AG20443 (cell line): ENCODE measurements at regions not wholly inside any gene's neighbourhood (a gene's known extent, or its start where the extent isn't known, plus 50 kb on each side); places are given as distances from the start of the nearest gene placed in this dataset.

Source experiments
- DNase-seq: peaks from one replicate; pipeline ENCODE4 v3.0.0; 2012; ENCODE audit warnings: low spot score, mixed read lengths

GRCh38 chr3:168292296-168292695 is 196.6 kb upstream of the GOLIM4 start:
- DNase-seq, result no peak

DNA sequence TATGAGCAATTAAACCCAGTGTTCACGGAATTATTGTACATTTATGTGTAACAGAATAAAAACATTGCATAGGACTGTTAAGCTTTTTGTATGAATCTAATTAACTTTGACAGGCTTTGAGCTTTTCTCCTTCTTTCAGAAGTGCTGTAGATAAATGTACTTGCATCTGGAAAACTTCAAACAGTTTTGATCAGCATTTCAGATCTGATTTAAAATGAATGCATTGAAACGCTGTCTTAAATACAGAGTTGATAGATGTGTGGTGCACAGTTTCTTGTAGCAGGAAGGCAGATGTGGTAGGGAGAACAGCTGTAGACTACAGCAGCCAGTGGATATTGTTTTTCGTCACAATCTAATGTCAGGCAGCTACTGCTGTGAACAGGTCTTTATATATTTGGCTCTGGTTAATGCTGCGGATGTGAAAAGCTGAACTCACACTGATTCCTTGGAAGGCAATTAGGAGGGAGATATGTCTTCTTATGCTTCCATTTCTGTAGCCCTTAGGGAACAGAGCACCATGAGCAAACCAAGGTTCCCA is 193.8 kb upstream of the GOLIM4 start:
- no peak for DNase-seq

DNA sequence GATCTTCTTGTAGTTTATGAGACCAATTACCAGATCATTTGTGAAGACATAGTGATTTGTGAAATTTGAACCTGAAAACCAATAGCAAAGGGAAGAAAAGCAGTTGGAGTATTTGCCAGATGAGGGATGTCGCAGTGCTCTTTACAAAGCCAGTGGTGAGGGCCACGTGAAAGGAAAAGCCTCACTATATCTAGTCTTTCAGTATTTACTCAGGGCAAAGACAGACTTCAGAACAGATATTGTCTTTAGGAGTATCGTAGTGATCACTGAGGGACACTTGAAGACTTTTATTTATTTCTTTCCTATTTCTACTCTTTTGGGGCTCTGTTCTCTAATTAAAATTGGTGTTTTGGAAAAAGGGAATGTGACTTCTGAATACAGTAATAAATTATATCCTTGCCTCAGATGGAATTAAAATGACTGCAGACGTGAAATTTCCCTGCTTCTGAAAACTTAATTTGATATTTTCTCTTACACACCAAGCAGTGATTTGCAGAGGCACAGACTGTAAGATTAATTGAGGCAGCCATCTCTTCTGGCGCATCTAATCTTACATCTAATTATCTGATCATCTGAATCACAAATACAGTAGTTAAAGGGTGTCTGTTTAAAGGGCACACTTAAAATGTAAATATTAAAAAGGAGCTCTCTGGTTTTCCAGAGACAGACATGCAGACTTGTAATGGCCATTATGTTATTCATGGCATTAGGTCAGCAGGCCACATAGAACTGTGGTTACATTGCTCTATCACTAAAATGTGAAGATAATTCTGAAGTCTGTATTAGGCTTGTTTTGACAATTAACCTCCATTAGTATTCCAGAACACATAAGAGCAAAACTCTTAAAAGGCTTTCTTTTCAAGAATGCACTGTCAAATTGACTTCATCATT is 193.0 kb upstream of the GOLIM4 start:
- DNase-seq, result no peak

- DNase-seq, result no peak
Measured at GRCh38 chr3:168285506-168285905, 189.8 kb upstream of the GOLIM4 start.

DNA sequence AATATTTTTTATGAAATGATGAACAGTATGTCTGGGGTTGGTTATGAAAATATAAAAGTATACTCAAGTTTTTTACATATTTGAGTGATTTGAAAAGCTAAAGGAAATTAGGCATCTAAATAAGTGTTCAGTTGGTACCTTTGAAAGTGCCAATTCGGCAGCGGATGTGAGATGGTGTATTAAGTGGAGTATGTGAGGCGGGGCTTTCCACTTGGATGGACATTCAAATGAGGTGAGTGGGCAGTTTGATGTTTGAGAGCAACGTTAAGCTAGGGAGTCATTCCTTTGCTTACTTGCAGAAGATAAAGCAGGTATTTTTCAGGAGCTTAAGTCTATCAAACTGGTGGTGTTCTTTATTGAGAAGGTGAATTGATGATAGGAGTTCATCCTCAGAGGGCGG is 189.0 kb upstream of the GOLIM4 start:
- no peak for DNase-seq

DNA sequence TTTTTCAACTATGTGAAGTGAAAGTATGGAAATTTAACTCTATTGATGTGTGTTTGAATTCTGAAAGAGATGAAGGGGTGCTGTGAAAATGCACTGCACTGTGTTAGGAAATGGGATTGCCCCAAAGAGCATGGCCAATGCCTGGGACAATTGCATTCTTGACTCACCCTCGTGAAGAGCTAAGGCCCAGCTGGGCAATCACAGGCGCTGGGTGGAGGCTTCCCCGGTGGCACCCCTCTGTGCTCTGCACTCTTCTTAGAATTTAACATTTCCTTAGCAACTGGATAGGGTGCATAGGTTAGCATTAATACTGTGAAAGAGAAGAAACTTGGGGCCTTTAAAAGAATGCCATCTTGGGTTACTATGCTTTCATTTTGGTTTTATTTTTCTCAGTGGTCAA is 179.9 kb upstream of the GOLIM4 start:
- no peak for DNase-seq

DNA sequence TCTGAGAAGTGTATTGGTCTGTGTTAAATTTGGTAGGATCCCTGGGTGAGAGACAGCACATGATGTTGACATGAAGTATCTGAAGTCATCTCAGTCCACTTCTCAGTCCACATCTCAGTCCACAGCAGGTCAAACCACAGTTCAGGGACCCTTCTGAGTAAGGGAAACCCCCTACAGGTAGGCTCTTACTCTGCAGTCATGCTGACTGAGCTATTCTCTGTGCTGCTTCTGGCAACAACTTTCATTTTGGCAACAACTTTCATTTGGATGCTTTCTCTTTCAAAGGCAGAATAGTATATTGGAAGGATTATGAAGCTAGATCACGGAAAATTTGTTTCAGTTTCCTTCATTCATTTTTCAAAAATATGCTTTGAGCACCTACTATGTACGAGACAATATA is 178.2 kb upstream of the GOLIM4 start:
- no peak for DNase-seq

DNA sequence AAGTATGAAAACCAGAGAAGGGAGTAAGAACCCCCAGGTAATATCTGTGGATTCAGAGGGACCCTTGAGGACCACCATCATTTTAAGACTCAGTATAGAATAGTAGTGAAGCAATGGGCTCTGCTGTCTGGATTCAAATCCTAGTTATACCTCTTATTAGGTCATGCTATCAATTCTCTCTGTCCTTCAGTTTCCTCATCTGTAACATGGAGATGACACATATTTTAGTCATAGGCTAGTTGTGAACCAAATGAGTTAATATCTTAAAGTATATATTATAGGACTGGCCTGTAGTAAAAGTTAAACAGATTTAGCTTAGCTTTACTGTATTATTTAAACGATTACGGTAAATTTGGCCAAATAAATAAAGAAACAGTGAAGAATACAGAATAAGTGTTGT is 177.3 kb upstream of the GOLIM4 start:
- DNase-seq, result no peak

GRCh38 chr3:168272343-168272985 is 176.7 kb upstream of the GOLIM4 start:
- DNase-seq, result no peak

DNA sequence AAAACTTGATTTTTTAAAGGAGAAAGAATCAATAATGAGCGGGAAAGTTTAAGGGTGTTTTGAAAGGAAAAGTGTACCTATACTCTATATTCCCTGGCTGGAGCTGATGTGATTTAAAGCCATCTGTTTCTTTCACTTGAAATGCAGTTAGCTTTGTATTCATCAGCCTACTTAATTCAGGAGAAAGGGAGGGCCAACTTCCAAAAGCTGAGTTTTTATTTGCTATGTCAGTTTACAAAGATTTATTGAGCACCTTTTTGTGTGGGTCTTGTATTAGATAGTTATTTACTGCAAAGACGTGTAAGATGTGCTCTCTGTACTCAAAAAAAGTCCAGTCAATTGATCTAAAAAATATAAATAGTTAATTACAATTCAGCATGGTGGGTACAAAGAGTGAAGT is 176.2 kb upstream of the GOLIM4 start:
- no peak for DNase-seq

GRCh38 chr3:168269001-168269400 is 173.3 kb upstream of the GOLIM4 start:
- DNase-seq, result no peak

- no peak for DNase-seq
Measured at GRCh38 chr3:168267179-168267578, 171.5 kb upstream of the GOLIM4 start.

DNA sequence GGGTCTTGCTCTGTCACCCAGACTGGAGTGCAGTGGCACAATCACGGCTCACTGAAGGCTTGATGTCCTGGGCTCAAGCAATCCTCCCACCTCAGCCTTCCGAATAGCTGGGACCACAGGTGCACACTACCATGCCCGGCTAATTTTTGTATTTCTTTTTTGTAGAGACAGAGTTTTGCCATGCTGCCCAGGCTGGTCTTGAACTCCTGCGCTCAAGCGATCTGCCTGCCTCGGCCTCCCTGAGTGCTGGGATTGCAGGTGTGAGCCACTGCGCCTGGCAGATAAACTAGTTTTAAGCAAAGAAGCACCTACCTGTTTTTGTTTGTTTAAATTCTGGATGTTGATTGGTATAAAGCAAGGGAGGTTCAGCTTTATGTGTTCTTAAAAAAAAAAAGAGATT is 170.6 kb upstream of the GOLIM4 start:
- DNase-seq, result no peak

- no peak for DNase-seq
Measured at GRCh38 chr3:168262887-168263286, 167.2 kb upstream of the GOLIM4 start.

- no peak for DNase-seq
Measured at GRCh38 chr3:168260859-168261258, 165.1 kb upstream of the GOLIM4 start.

DNA sequence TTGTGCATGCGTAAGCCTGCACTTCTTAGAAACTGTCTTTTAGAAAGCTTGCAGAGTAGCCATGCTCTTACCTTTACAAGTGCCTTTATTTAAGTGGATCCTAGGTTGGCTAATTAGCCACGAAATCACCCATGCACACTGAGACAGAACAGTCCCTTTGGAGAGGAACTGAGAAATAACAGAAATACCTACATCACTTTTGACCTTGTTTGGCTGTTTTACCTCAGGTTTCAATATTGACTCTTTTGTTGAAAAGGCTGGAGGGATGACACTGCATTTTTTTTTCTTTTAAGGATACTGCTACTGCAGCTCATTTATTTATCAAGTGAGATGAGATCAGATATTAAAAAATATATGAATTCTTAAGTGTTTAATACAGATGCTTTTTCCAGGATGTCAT is 155.6 kb upstream of the GOLIM4 start:
- no peak for DNase-seq

DNA sequence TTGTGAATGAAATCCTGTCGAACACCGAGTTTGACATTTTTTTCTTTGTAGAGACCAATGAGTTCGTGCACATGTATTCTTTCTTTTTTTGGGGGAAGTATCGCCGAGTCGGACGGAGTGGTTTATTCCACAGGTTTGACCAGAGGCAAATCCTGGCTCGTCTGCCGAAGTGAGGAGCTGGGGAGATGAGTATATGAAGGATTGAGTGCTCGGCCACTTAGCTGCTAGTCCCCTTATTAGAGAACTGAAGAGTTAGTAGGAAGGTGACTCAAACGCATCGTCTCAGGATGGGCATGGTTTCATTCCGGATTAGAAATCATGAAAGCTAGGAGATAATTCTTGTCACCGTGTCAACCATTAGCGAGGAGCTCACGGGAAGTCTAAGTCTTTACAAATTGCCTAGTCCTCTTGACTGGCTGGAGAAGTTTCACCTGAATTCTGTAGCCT is 154.7 kb upstream of the GOLIM4 start:
- DNase-seq, result no peak

GRCh38 chr3:168249550-168250414 is 154.1 kb upstream of the GOLIM4 start:
- DNase-seq, result peak; percentile 74

DNA sequence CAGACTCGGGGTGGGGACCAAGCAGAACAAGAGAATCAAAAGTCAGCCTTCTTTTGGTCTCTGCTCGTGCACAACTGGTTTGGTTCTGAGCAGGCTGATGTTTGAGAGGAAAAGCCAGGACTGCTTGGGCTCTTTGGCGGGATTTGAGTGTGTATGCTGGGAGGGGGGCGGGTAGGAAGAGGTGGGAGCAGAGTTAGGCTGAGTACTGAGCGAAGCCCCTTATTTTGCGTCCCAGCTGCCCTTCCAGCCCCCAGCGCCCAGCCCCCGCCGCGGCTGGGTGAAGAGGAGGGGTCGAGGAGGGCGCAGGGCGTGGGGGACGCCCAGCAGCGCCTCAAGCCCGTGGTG is 153.5 kb upstream of the GOLIM4 start:
- DNase-seq, result peak; percentile 14

GRCh38 chr3:168248383-168249204 is 152.9 kb upstream of the GOLIM4 start:
- peak; percentile 65 for DNase-seq

DNA sequence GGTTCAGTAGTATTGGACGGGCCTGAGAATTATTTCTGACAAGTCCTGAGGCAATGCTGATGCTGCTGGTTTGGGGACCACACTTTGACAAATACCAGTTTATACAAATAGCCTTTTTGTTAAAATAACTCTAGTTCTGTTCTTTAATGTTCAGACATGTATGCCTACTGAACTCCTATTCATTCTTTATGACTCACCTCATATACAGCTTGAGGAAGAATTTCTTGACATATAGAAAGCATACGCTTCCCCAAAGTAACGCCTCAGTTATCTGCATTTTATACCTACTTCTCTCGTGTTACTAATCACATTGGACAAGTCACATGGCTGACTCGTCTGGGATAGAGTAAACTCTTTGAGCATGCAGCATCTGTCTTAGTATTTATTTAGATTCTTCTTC is 145.4 kb upstream of the GOLIM4 start:
- no peak for DNase-seq

GRCh38 chr3:168239287-168239686 is 143.6 kb upstream of the GOLIM4 start:
- DNase-seq, result no peak
